LNCAP (cell line): ENCODE measurements at regions not wholly inside any gene's neighbourhood (a gene's known extent, or its start where the extent isn't known, plus 50 kb on each side); places are given as distances from the start of the nearest gene placed in this dataset.

ENCODE experiments used
- CTCF ChIP-seq: fragments of 450-650 bp; IDR thresholded peaks from 2 replicates; pipeline ENCODE4 v1.5.1; 2017; ENCODE audit warnings: mild to moderate bottlenecking

GRCh38 chr20:52805296-52805571 lies 166.9 kb upstream of the TSHZ2 start:
- no peak for TF ChIP-seq CTCF

GRCh38 chr20:52804497-52805295 lies 167.5 kb upstream of the TSHZ2 start:
- no peak for TF ChIP-seq CTCF

GRCh38 chr20:52801628-52802006 lies 170.5 kb upstream of the TSHZ2 start:
- no peak for TF ChIP-seq CTCF

GRCh38 chr20:52800734-52801627 lies 171.2 kb upstream of the TSHZ2 start:
- no peak for TF ChIP-seq CTCF

GRCh38 chr20:52799130-52799529 lies 173.0 kb upstream of the TSHZ2 start:
- TF ChIP-seq CTCF, result no peak

- no peak for TF ChIP-seq CTCF
Measured at GRCh38 chr20:52798124-52798523, 174.0 kb upstream of the TSHZ2 start.

- no peak for TF ChIP-seq CTCF
Measured at GRCh38 chr20:52794853-52795252, 177.3 kb upstream of the TSHZ2 start.
